BJ (cell line): ENCODE measurements at regions not wholly inside any gene's neighbourhood (a gene's known extent, or its start where the extent isn't known, plus 50 kb on each side); places are given as distances from the start of the nearest gene placed in this dataset.
"Not testable (repeated sequence)": the region's sequence is repeated elsewhere in the genome, so short reads cannot be mapped to it uniquely, and the experiment has no call there.

ENCODE experiments used
- CTCF ChIA-PET: fragments of 350-600 bp; formaldehyde crosslinking; extraction: SDS; loops from one replicate; lab custom pipeline; 2021; ENCODE audit warnings: antibody characterized with exemption, inconsistent platforms; lab: Yijun Ruan, JAX
- POLR2A ChIA-PET: fragments of 300-600 bp; sonication (Branson Sonifier 250); formaldehyde crosslinking; extraction: SDS; loops from one replicate; lab custom pipeline; 2021; ENCODE audit warnings: antibody characterized with exemption; lab: Charles Lee
- DNase-seq: peaks from one replicate; pipeline ENCODE4 v3.0.0-alpha.2; 2011; ENCODE audit warnings: low read depth
- H3K27me3 ChIP-seq: 2 replicates; pipeline ENCODE4 v1.6.0; 2011; ENCODE audit warnings: low read length; ENCODE audit not compliant: control insufficient read depth, insufficient read depth
- H3K36me3 ChIP-seq: 2 replicates; pipeline ENCODE4 v1.5.1; 2011; ENCODE audit warnings: low read length; ENCODE audit not compliant: control insufficient read depth, insufficient read depth
- H3K4me3 ChIP-seq: 2 replicates; pipeline ENCODE4 v1.5.1; 2011; ENCODE audit warnings: low read depth, mild to moderate bottlenecking, control low read depth, low read length
- CTCF ChIP-seq: IDR thresholded peaks from 2 replicates; pipeline ENCODE4 v1.5.1; 2011; ENCODE audit warnings: low read depth, mild to moderate bottlenecking, control low read depth, inconsistent platforms, low read length, moderate library complexity; ENCODE audit not compliant: insufficient read depth

DNA sequence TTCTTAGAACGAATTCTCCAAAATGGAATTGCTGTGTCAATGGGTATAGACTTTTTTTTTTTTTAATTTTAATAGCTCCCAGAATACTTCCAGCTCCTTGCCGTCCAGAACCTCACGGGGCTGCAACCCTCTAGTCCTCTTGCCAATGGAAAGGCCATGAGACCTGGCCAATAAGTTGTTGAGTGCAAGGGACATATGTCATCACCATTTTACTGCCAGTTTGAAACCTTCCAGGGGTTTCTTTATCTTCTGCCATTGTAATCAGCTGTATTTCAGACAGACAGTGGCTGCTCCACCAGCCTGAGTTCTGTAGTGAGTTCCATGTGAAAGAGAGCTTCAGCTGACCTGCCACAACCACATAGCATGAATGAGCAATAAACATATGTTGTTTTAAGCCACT, 95.0 kb upstream of the PTPRG start:
- no peak for DNase-seq
- no peak overlapping the region for H3K4me3 ChIP-seq
- CTCF ChIA-PET = interaction anchor here (0.7 to 1.0 kb wide), 2 partner anchors 13 to 26 kb away, joined by 3 to 4 read pairs; no protein-coding TSS in a partner anchor
- TF ChIP-seq CTCF = no peak
- POLR2A ChIA-PET = no interaction called here
- H3K27me3 ChIP-seq = no peaks in the 10 kb centered on the region
- H3K36me3 ChIP-seq = no peaks in the 10 kb centered on the region

GRCh38 chr3:61483997-61484396, 77.4 kb upstream of the PTPRG start:
- H3K4me3 ChIP-seq = no peak overlapping the region
- CTCF ChIA-PET = no interaction called here

DNA sequence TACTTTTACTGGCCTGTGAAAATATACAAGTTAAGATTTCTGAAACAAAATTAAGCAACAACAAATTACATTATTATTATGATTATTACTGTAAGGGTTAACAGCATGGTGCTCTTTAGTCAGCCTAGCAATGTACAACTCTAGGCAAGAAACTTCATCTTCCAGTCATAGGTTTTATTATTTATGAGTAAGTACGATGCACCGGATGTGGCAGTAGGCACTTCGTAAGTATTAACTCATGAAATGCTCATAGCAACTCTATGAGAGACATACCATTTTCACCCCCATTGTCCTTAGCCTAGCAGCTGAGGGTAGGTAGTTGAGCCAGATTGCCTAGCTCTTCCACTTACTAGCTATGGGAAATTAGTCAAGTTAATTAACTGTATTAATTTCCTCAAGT, 68.0 kb upstream of the PTPRG start:
- no peak for DNase-seq
- ChIA-PET CTCF (no interaction called here), POLR2A (no interaction called here)
- Histone ChIP-seq H3K4me3 (no peak overlapping the region), H3K27me3 (no peaks in the 10 kb centered on the region), H3K36me3 (no peaks in the 10 kb centered on the region)
- no peak for TF ChIP-seq CTCF

More at GRCh38 chr3:61483997-61484396, 77.4 kb upstream of the PTPRG start:
- TF ChIP-seq CTCF = no peak
- DNase-seq = no peak
- Histone ChIP-seq H3K36me3 (no peaks in the 10 kb centered on the region), H3K27me3 (no peaks in the 10 kb centered on the region)
- POLR2A ChIA-PET = no interaction called here

DNA sequence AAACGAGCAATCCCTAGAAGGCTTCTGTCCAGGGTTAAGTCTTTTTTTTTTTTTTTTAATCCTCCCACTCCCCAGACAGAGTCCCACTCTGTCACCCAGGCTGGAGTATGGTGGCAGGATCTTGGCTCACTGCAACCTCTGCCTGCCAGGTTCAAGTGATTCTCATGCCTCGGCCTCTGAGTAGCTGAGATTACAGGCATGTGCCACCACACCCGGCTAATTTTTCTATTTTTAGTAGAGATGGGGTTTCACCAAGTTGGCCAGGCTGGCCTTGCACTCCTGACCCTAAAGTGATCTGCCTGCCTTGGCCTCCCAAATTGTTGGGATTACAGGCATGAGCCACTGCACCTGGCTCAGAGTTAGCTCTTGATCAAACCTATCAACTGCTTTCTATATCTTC, 67.1 kb upstream of the PTPRG start:
- POLR2A ChIA-PET = interaction anchor here (0.6 kb wide), 1 partner anchor 1636 kb away, joined by 18 read pairs; no protein-coding TSS in a partner anchor
- H3K4me3 ChIP-seq, CTCF ChIA-PET, H3K27me3 ChIP-seq, H3K36me3 ChIP-seq, DNase-seq: not testable (repeated sequence)

GRCh38 chr3:61497463-61497862, 63.9 kb upstream of the PTPRG start:
- CTCF ChIA-PET = no interaction called here

More at GRCh38 chr3:61497463-61497862, 63.9 kb upstream of the PTPRG start:
- Histone ChIP-seq H3K27me3 (no peaks in the 10 kb centered on the region), H3K36me3 (no peaks in the 10 kb centered on the region), H3K4me3 (no peak overlapping the region)
- no peak for DNase-seq
- POLR2A ChIA-PET = no interaction called here
- TF ChIP-seq CTCF = no peak
